HCT116 (cell line): ENCODE measurements at regions not wholly inside any gene's neighbourhood (a gene's known extent, or its start where the extent isn't known, plus 50 kb on each side); places are given as distances from the start of the nearest gene placed in this dataset.

Source experiments
- ATAC-seq: fragments of 200-7000 bp; cut with Tn5 transposase; 2 replicates; pipeline ENCODE4 v1.9.1; 2020; ENCODE audit warnings: mild to moderate bottlenecking, moderate library complexity
- BruUV-seq: library from RNA; stranded (reverse); fragments of 400-500 nt; replicated peaks from 2 replicates; lab custom pipeline; 2021; lab: Mats Ljungman, UMichigan
- CTCF ChIA-PET: fragments of 300-600 bp; sonication (Branson Sonifier 250); formaldehyde crosslinking; loops from one replicate; lab custom pipeline; 2021; ENCODE audit warnings: antibody characterized with exemption; lab: Charles Lee
- POLR2A ChIA-PET: fragments of 300-600, 350-600 bp; sonication (Branson Sonifier 250); formaldehyde crosslinking; loops from one replicate; lab custom pipeline; 2021; ENCODE audit warnings: antibody characterized with exemption; lab: Charles Lee
- RAD21 ChIA-PET, 2 experiments: fragments of 300-600 bp; sonication (Branson Sonifier 250); formaldehyde crosslinking; loops; one replicate each; lab custom pipeline; 2023; ENCODE audit warnings: low total read pairs in 2 of 2; ENCODE audit not compliant: uncharacterized antibody in 2 of 2, unreplicated experiment in 2 of 2, low non-redundant PET in 1 of 2; lab: Charles Lee
- DNase-seq: peaks from one replicate; pipeline ENCODE4 v3.0.0-alpha.2; 2010; ENCODE audit warnings: low read depth, low spot score
- H2AFZ ChIP-seq: fragments of 200-600 bp; shearing (Covaris generic), sonication (generic); 2 replicates; pipeline ENCODE4 v1.6.1; 2017; ENCODE audit warnings: low read depth, mixed run types, mixed read lengths, antibody characterized with exemption, low read length; ENCODE audit not compliant: poor library complexity, severe bottlenecking
- H3K27ac ChIP-seq: 2 replicates; pipeline ENCODE4 v1.5.1; 2012; ENCODE audit warnings: low read depth, low read length
- H3K27me3 ChIP-seq: fragments of 200-600 bp; sonication (generic); 2 replicates; pipeline ENCODE4 v1.6.1; 2016; ENCODE audit warnings: mixed run types, low read length, mixed read lengths; ENCODE audit not compliant: insufficient read depth
- H3K36me3 ChIP-seq, 2 experiments: fragments of 200-500 bp in 1 of 2; fragments of 200-600 bp in 1 of 2; sonication (Bioruptor generic) in 1 of 2; sonication (generic) in 1 of 2; 2 replicates each; pipeline versions ENCODE4 v1.5.1 to v1.6.1; 2014 to 2016; ENCODE audit warnings: low read length in 2 of 2, inconsistent platforms in 1 of 2, mixed read lengths in 1 of 2, mixed run types in 1 of 2; ENCODE audit not compliant: insufficient read depth in 2 of 2, control insufficient read depth in 1 of 2
- H3K4me1 ChIP-seq, 2 experiments: fragments of 200-600 bp in 1 of 2; sonication (generic) in 1 of 2; 2 replicates each; pipeline versions ENCODE4 v1.5.1 to v1.6.1; 2012 to 2017; ENCODE audit warnings: low read length in 2 of 2, inconsistent platforms in 1 of 2, mild to moderate bottlenecking in 1 of 2, mixed read lengths in 1 of 2, mixed run types in 1 of 2, moderate library complexity in 1 of 2; ENCODE audit not compliant: insufficient read depth in 2 of 2, control insufficient read depth in 1 of 2
- H3K4me2 ChIP-seq: fragments of 200-600 bp; sonication (generic); 2 replicates; pipeline ENCODE4 v1.6.1; 2017; ENCODE audit warnings: mixed run types, low read length, mixed read lengths
- H3K4me3 ChIP-seq, 2 experiments: fragments of 200-600 bp in 1 of 2; sonication (generic) in 1 of 2; replicated peaks in 1 of 2; 2 replicates each; pipeline ENCODE4 v1.5.1; 2011 to 2016; ENCODE audit warnings: low read length in 2 of 2, control low read depth in 1 of 2, low read depth in 1 of 2, mild to moderate bottlenecking in 1 of 2, mixed read lengths in 1 of 2, mixed run types in 1 of 2
- H3K79me2 ChIP-seq: fragments of 200-600 bp; sonication (generic); 2 replicates; pipeline ENCODE4 v1.6.1; 2017; ENCODE audit warnings: mild to moderate bottlenecking, mixed run types, low read length, moderate library complexity, mixed read lengths; ENCODE audit not compliant: insufficient read depth
- H3K9ac ChIP-seq: fragments of 200-600 bp; sonication (generic); 2 replicates; pipeline ENCODE4 v1.6.1; 2016; ENCODE audit warnings: low read length, mixed read lengths
- H3K9me2 ChIP-seq: fragments of 200-600 bp; sonication (generic), shearing (Covaris generic); 2 replicates; pipeline ENCODE4 v1.6.1; 2017; ENCODE audit warnings: mixed run types, mild to moderate bottlenecking, moderate library complexity; ENCODE audit not compliant: insufficient read depth
- H3K9me3 ChIP-seq, 2 experiments: fragments of 200-500 bp in 1 of 2; fragments of 200-600 bp in 1 of 2; sonication (Bioruptor generic) in 1 of 2; sonication (generic) in 1 of 2; 2 replicates each; pipeline ENCODE4 v1.6.1; 2014 to 2017; ENCODE audit warnings: low read length in 2 of 2, mixed read lengths in 2 of 2, inconsistent platforms in 1 of 2, low read depth in 1 of 2, mild to moderate bottlenecking in 1 of 2, mixed run types in 1 of 2, moderate library complexity in 1 of 2; ENCODE audit not compliant: control insufficient read depth in 1 of 2, insufficient read depth in 1 of 2
- H4K20me1 ChIP-seq: fragments of 200-600 bp; sonication (generic), shearing (Covaris generic); 2 replicates; pipeline ENCODE4 v1.6.1; 2017; ENCODE audit warnings: mixed run types, mild to moderate bottlenecking, moderate library complexity; ENCODE audit not compliant: insufficient read depth
- CBX3 ChIP-seq: IDR thresholded peaks from 2 replicates; pipeline ENCODE4 v1.6.1; 2012; ENCODE audit warnings: low read depth
- CTCF ChIP-seq, 3 experiments: fragments of 200-600 bp in 1 of 3; sonication (generic) in 1 of 3; IDR thresholded peaks in 2 of 3; conservative IDR thresholded peaks in 1 of 3; 2 replicates each; pipeline ENCODE4 v1.5.1; 2012 to 2017; ENCODE audit warnings: low read depth in 2 of 3, low read length in 2 of 3, antibody characterized with exemption in 1 of 3, borderline replicate concordance in 1 of 3, control low read depth in 1 of 3, mild to moderate bottlenecking in 1 of 3, mixed read lengths in 1 of 3, mixed run types in 1 of 3, moderate library complexity in 1 of 3; ENCODE audit not compliant: insufficient read depth in 1 of 3
- EZH2 ChIP-seq: fragments of 200-600 bp; sonication (generic); IDR thresholded peaks from 2 replicates; pipeline ENCODE4 v1.6.1; 2017; ENCODE audit warnings: antibody characterized with exemption, mixed run types
- EZH2phosphoT487 ChIP-seq: fragments of 200-600 bp; IDR thresholded peaks from 2 replicates; pipeline ENCODE4 v1.6.1; 2018; ENCODE audit warnings: antibody characterized with exemption, borderline replicate concordance
- JUND ChIP-seq: IDR thresholded peaks from 2 replicates; pipeline ENCODE4 v1.6.1; 2012
- MAX ChIP-seq: IDR thresholded peaks from 2 replicates; pipeline ENCODE4 v1.6.1; 2012
- POLR2A ChIP-seq: IDR thresholded peaks from 2 replicates; pipeline ENCODE4 v1.7.0; 2011; ENCODE audit warnings: borderline replicate concordance; ENCODE audit not compliant: insufficient read depth, insufficient read length; ENCODE audit errors: extremely low read depth
- POLR2AphosphoS5 ChIP-seq: IDR thresholded peaks from 2 replicates; pipeline ENCODE4 v1.6.1; 2011; ENCODE audit warnings: mild to moderate bottlenecking, low read depth, low read length, moderate library complexity
- RAD21 ChIP-seq: IDR thresholded peaks from 2 replicates; pipeline ENCODE4 v1.6.1; 2012; ENCODE audit warnings: low read depth, mild to moderate bottlenecking
- SIN3A ChIP-seq: IDR thresholded peaks from 2 replicates; pipeline ENCODE4 v1.6.1; 2012; ENCODE audit warnings: low read depth
- SRF ChIP-seq: IDR thresholded peaks from 2 replicates; pipeline ENCODE4 v1.6.1; 2012; ENCODE audit warnings: low read depth
- TCF7L2 ChIP-seq: IDR thresholded peaks from 2 replicates; pipeline ENCODE4 v1.7.0; 2011; ENCODE audit warnings: borderline replicate concordance, inconsistent platforms; ENCODE audit not compliant: insufficient read depth, insufficient read length; ENCODE audit errors: extremely low read depth
- ZBTB33 ChIP-seq: IDR thresholded peaks from 2 replicates; pipeline ENCODE4 v1.6.1; 2011; ENCODE audit warnings: mild to moderate bottlenecking, low read length, moderate library complexity; ENCODE audit not compliant: insufficient replicate concordance; ENCODE audit errors: extremely low read depth
- ZNF274 ChIP-seq: fragments of 200-500 bp; sonication (Bioruptor generic); IDR thresholded peaks from 2 replicates; pipeline ENCODE4 v1.6.1; 2014; ENCODE audit warnings: mild to moderate bottlenecking, low read depth, low read length, inconsistent platforms
- intact Hi-C: fragments of 100-400 bp; cut with micrococcal nuclease; formaldehyde crosslinking; loops from 2 replicates; pipeline ENCODE4 v1.10.0; 2022

GRCh38 chr7:51693258-51693657 lies 376.6 kb upstream of the COBL start:
- CTCF ChIA-PET = no interaction called here
- no TSS peak for BruUV-seq
- DNase-seq = no peak

More at GRCh38 chr7:51693258-51693657, 376.6 kb upstream of the COBL start:
- TF ChIP-seq ZBTB33 (no peak), TCF7L2 (no peak), EZH2 (no peak), RAD21 (no peak), POLR2A (no peak), ZNF274 (no peak), POLR2AphosphoS5 (no peak), CBX3 (no peak), JUND (no peak), CTCF (IDR thresholded peaks at IDR 0.05 in 2 of 3, conservative IDR thresholded peaks at IDR 0.05 in 1 of 3; ENCODE audit: borderline replicate concordance in 1 of 3, insufficient read depth in 1 of 3, low read depth in 2 of 3, low read length in 2 of 3) (no peak), SIN3A (no peak), EZH2phosphoT487 (no peak), SRF (no peak), MAX (no peak)
- Histone ChIP-seq H4K20me1 (no peaks in the 10 kb centered on the region), H3K4me3 (no peak overlapping the region), H3K4me1 (no peaks in the 10 kb centered on the region), H3K9me3 (no peaks in the 10 kb centered on the region), H3K79me2 (no peaks in the 10 kb centered on the region), H3K4me2 (no peak overlapping the region), H3K36me3 (no peaks in the 10 kb centered on the region), H3K9ac (no peak overlapping the region), H3K9me2 (no peaks in the 10 kb centered on the region), H2AFZ (no peak overlapping the region), H3K27ac (no peak overlapping the region), H3K27me3 (no peaks in the 10 kb centered on the region)
- POLR2A ChIA-PET = no interaction called here
- intact Hi-C loops = no loop called here
- no peak for ATAC-seq
- RAD21 ChIA-PET = no interaction called here
